ENCODE measurements at regions not wholly inside any gene's neighbourhood (a gene's known extent, or its start where the extent isn't known, plus 50 kb on each side); places are given as distances from the start of the nearest gene placed in this dataset.
A peak's percentile ranks its signal among the peaks of the same experiment; 100 is the strongest.

- H4K20me1 ChIP-seq (ENCODE audit: insufficient read depth): no peaks in the 10 kb centered on the region
- no peak for TF ChIP-seq RFX5 (IDR thresholded peaks at IDR 0.05; ENCODE audit: low read length)
- TF ChIP-seq TCF12 (IDR thresholded peaks at IDR 0.05): no peak
- no peak for TF ChIP-seq POLR2AphosphoS5 (IDR thresholded peaks at IDR 0.05; ENCODE audit: low read depth, low read length)
- no peak for TF ChIP-seq TAF1 (IDR thresholded peaks at IDR 0.05; ENCODE audit: borderline replicate concordance, low read depth, low read length)
- TF ChIP-seq RCOR1 (IDR thresholded peaks at IDR 0.05; ENCODE audit: low read length): peak; percentile 62
- TF ChIP-seq ELF1 (IDR thresholded peaks at IDR 0.05): no peak
- no peak for TF ChIP-seq FOXM1 (IDR thresholded peaks at IDR 0.05; ENCODE audit: low read depth)
- no peak for TF ChIP-seq MAX (IDR thresholded peaks at IDR 0.05; ENCODE audit: low read depth)
- TF ChIP-seq EZH2phosphoT487 (IDR thresholded peaks at IDR 0.05; ENCODE audit: borderline replicate concordance, low read depth): no peak
- TF ChIP-seq MEF2A (IDR thresholded peaks at IDR 0.05; ENCODE audit: borderline replicate concordance, low read depth): no peak
- no peak for TF ChIP-seq RXRA (IDR thresholded peaks at IDR 0.05; ENCODE audit: borderline replicate concordance, low read depth)
- TF ChIP-seq FOXJ3 (CRISPR knock-in tag; IDR thresholded peaks at IDR 0.05): peak; percentile 34; the same call in 1 of the 2 replicates
- TF ChIP-seq GATA2 (CRISPR knock-in tag; IDR thresholded peaks at IDR 0.05): peak; percentile 68; the same call in 1 of the 2 replicates
- TF ChIP-seq REST (IDR thresholded peaks at IDR 0.05; ENCODE audit: low read depth, low read length): no peak
- TF ChIP-seq CHD2 (IDR thresholded peaks at IDR 0.05; ENCODE audit: low read length, partially characterized antibody): peak; percentile 73
- TF ChIP-seq ZBTB33 (IDR thresholded peaks at IDR 0.05; ENCODE audit: borderline replicate concordance, low read depth): no peak
- no peak for TF ChIP-seq JUND (IDR thresholded peaks at IDR 0.05)
- TF ChIP-seq GABPA (IDR thresholded peaks at IDR 0.05; ENCODE audit: low read depth): no peak
- no peak for TF ChIP-seq NRF1 (IDR thresholded peaks at IDR 0.05; ENCODE audit: low read depth, low read length)
- no peak for TF ChIP-seq YY1 (IDR thresholded peaks at IDR 0.05; ENCODE audit: low read depth)
- TF ChIP-seq NFIC (IDR thresholded peaks at IDR 0.05; ENCODE audit: borderline replicate concordance): peak; percentile 25; the same call in 1 of the 2 replicates
- TF ChIP-seq MXI1 (IDR thresholded peaks at IDR 0.05; ENCODE audit: low read depth, low read length): no peak; the same call in 1 of the 2 replicates
- TF ChIP-seq USF2 (IDR thresholded peaks at IDR 0.05; ENCODE audit: borderline replicate concordance, low read depth, low read length): no peak
- no peak for TF ChIP-seq TEAD4 (IDR thresholded peaks at IDR 0.05; ENCODE audit: borderline replicate concordance, insufficient read depth)
- peak; percentile 37; the same call in 1 of the 2 replicates for TF ChIP-seq RAD21 (IDR thresholded peaks at IDR 0.05; ENCODE audit: low read length)
- no peak for TF ChIP-seq SIN3A (IDR thresholded peaks at IDR 0.05; ENCODE audit: borderline replicate concordance, low read depth, low read length)
- TF ChIP-seq CTCF (IDR thresholded peaks at IDR 0.05): no peak
- peak in 1 of 2 experiments; percentile 40; a peak in 2 of 4 replicates for TF ChIP-seq EP300 (IDR thresholded peaks at IDR 0.05; ENCODE audit: borderline replicate concordance in 1 of 2, low read depth in 1 of 2, low read length in 1 of 2)
Measured at GRCh38 chr2:20526708-20527107, 79.8 kb downstream of the RHOB start.

More at GRCh38 chr2:20526708-20527107, 79.8 kb downstream of the RHOB start:
- DNase-seq: peak; percentile 88
- H3K36me3 ChIP-seq (replicated peaks in 1 of 2; ENCODE audit: control insufficient read depth in 1 of 2, insufficient read depth in 2 of 2, low read length in 1 of 2): no peaks in the 10 kb centered on the region
- no peaks in the 10 kb centered on the region for H3F3A ChIP-seq (replicated peaks; ENCODE audit: insufficient read depth)
- no peak overlapping the region for H3K4me3 ChIP-seq (ENCODE audit: low read depth in 2 of 2, low read length in 1 of 2)
- H3K9me2 ChIP-seq: no peaks in the 10 kb centered on the region
- H3K9ac ChIP-seq: no peak overlapping the region
- H3K79me2 ChIP-seq (ENCODE audit: insufficient read depth): no peaks in the 10 kb centered on the region
- no peak overlapping the region for H2AFZ ChIP-seq (ENCODE audit: low read depth)
- no peaks in the 10 kb centered on the region for H3K27me3 ChIP-seq (ENCODE audit: insufficient read depth)
- POLR2A ChIA-PET: interaction anchor here (0.6 to 5.6 kb wide), 4 partner anchors 76 to 117 kb away, joined by 3 to 64 read pairs (median 4); partner anchors contain the start of gene RHOB
- no peak overlapping the region for H3K4me2 ChIP-seq
- peaks cover 0 to 35% of the 10 kb centered on the region in 2 experiments; a peak in 2 of 4 replicates for H3K4me1 ChIP-seq (ENCODE audit: control insufficient read depth in 1 of 2, insufficient read depth in 2 of 2, low read depth in 1 of 2, low read length in 1 of 2)
- H3K27ac ChIP-seq (ENCODE audit: low read depth in 2 of 2, low read length in 1 of 2): peak overlapping the region in 1 of 2 experiments; percentile 84; a peak in 2 of 4 replicates
- H3K9me3 ChIP-seq: no peaks in the 10 kb centered on the region
- 46% methylated on average over 5 of the region's 5 CpGs for WGBS (ENCODE audit: low lambda C conversion rate)
- CTCF ChIA-PET: interaction anchor here (0.7 to 2.0 kb wide), 11 partner anchors 10 to 147 kb away, joined by 3 to 6 read pairs (median 4); partner anchors contain the start of gene RHOB

All from SK-N-SH (cell line).